Endothelial cell of umbilical vein (primary cell): ENCODE measurements at regions not wholly inside any gene's neighbourhood (a gene's known extent, or its start where the extent isn't known, plus 50 kb on each side); places are given as distances from the start of the nearest gene placed in this dataset.

ENCODE experiments used
- BruUV-seq: library from RNA; stranded (reverse); fragments of 400-500 nt; replicated peaks from 2 replicates; lab custom pipeline; 2021; lab: Mats Ljungman, UMichigan
- CTCF ChIA-PET: fragments of 300-600, 350-600 bp; sonication (Branson Sonifier 250); formaldehyde crosslinking; loops from one replicate; lab custom pipeline; 2021; ENCODE audit warnings: antibody characterized with exemption, inconsistent platforms; lab: Charles Lee
- POLR2A ChIA-PET: fragments of 300-600, 350-600 bp; sonication (Branson Sonifier 250); formaldehyde crosslinking; loops from one replicate; lab custom pipeline; 2021; ENCODE audit warnings: antibody characterized with exemption, inconsistent platforms; lab: Charles Lee
- DNase-seq: peaks from one replicate; pipeline ENCODE4 v3.0.0-alpha.2; 2011; ENCODE audit warnings: low read depth, low spot score
- FAIRE-seq: peaks from 2 replicates; lab custom pipeline; 2011; peaks lifted over from hg19 to GRCh38; lab: Jason Lieb, UNC
- H2AFZ ChIP-seq: 2 replicates; pipeline ENCODE4 v1.6.0; 2012; ENCODE audit warnings: low read depth, low read length, control low read depth, inconsistent platforms
- H3K27ac ChIP-seq: 2 replicates; pipeline ENCODE4 v1.5.1; 2011; ENCODE audit warnings: low read depth, mild to moderate bottlenecking, control low read depth, low read length, moderate library complexity; ENCODE audit not compliant: insufficient read depth
- H3K27me3 ChIP-seq, 2 experiments: 2 replicates each; pipeline versions ENCODE4 v1.6.0 to v1.6.1; 2011; ENCODE audit warnings: low read length in 2 of 2, mixed read lengths in 1 of 2; ENCODE audit not compliant: control insufficient read depth in 2 of 2, insufficient read depth in 2 of 2
- H3K36me3 ChIP-seq, 2 experiments: 2 replicates in 1 of 2; 3 replicates in 1 of 2; pipeline ENCODE4 v1.5.1; 2011; ENCODE audit warnings: low read length in 2 of 2, mild to moderate bottlenecking in 1 of 2, moderate library complexity in 1 of 2; ENCODE audit not compliant: control insufficient read depth in 2 of 2, insufficient read depth in 2 of 2; ENCODE audit errors: extremely low read depth in 1 of 2
- H3K4me1 ChIP-seq: 3 replicates; pipeline ENCODE4 v1.5.1; 2011; ENCODE audit warnings: mild to moderate bottlenecking, low read length; ENCODE audit not compliant: control insufficient read depth, insufficient read depth; ENCODE audit errors: extremely low read depth
- H3K4me2 ChIP-seq: 2 replicates; pipeline ENCODE4 v1.6.1; 2011; ENCODE audit warnings: low read length, control low read depth, mixed read lengths; ENCODE audit not compliant: insufficient read depth
- H3K4me3 ChIP-seq, 3 experiments: fragments of 200-600 bp in 1 of 3; sonication (generic), shearing (Covaris generic) in 1 of 3; replicated peaks in 1 of 3; 2 replicates each; pipeline ENCODE4 v1.5.1; 2011 to 2016; ENCODE audit warnings: control low read depth in 3 of 3, low read length in 3 of 3, mild to moderate bottlenecking in 2 of 3, inconsistent platforms in 1 of 3, low read depth in 1 of 3, moderate library complexity in 1 of 3; ENCODE audit not compliant: insufficient read depth in 1 of 3
- H3K79me2 ChIP-seq: 2 replicates; pipeline ENCODE4 v1.6.0; 2012; ENCODE audit warnings: low read length, inconsistent platforms; ENCODE audit not compliant: control insufficient read depth, insufficient read depth
- H3K9ac ChIP-seq: replicated peaks from 2 replicates; pipeline ENCODE3; 2011; ENCODE audit warnings: low read length, control low read depth; ENCODE audit not compliant: insufficient read depth; ENCODE audit errors: extremely low read depth
- H3K9me1 ChIP-seq: replicated peaks from 3 replicates; pipeline ENCODE4 v1.6.0; 2011; ENCODE audit warnings: mild to moderate bottlenecking, low read length; ENCODE audit not compliant: control insufficient read depth, insufficient read depth; ENCODE audit errors: extremely low read depth
- H3K9me3 ChIP-seq: replicated peaks from 2 replicates; pipeline ENCODE4 v1.5.1; 2012; ENCODE audit warnings: low read length, inconsistent platforms; ENCODE audit not compliant: control insufficient read depth, insufficient read depth
- H4K20me1 ChIP-seq: replicated peaks from 2 replicates; pipeline ENCODE3; 2011; ENCODE audit warnings: mild to moderate bottlenecking, low read length; ENCODE audit not compliant: control insufficient read depth, insufficient read depth; ENCODE audit errors: extremely low read depth
- EZH2 ChIP-seq: IDR thresholded peaks from 2 replicates; pipeline ENCODE4 v1.6.1; 2012; ENCODE audit warnings: borderline replicate concordance, low read depth, mild to moderate bottlenecking, moderate library complexity, low read length, inconsistent platforms; ENCODE audit not compliant: severe bottlenecking
- FOS ChIP-seq: IDR thresholded peaks from 2 replicates; pipeline ENCODE4 v1.6.1; 2011; ENCODE audit warnings: mild to moderate bottlenecking, low read length, moderate library complexity, borderline replicate concordance; ENCODE audit not compliant: insufficient read depth
- GATA2 ChIP-seq: IDR thresholded peaks from 2 replicates; pipeline ENCODE4 v1.7.0; 2011; ENCODE audit warnings: low read depth, mild to moderate bottlenecking, moderate library complexity, mixed read lengths, low read length; ENCODE audit not compliant: insufficient read length, insufficient read depth
- JUN ChIP-seq: IDR thresholded peaks from 2 replicates; pipeline ENCODE4 v1.6.1; 2011; ENCODE audit warnings: borderline replicate concordance, low read depth; ENCODE audit not compliant: insufficient read length, insufficient read depth
- MYC ChIP-seq: IDR thresholded peaks from one replicate; pipeline ENCODE4 v1.6.1; 2011; ENCODE audit warnings: mild to moderate bottlenecking, low read depth, low read length
- POLR2A ChIP-seq: IDR thresholded peaks from 2 replicates; pipeline ENCODE4 v1.6.1; 2012; ENCODE audit warnings: low read depth, mild to moderate bottlenecking, control low read depth, low read length
- POLR2AphosphoS5 ChIP-seq: IDR thresholded peaks from 2 replicates; pipeline ENCODE4 v1.6.1; 2012; ENCODE audit warnings: low read depth, mild to moderate bottlenecking, control low read depth, low read length, moderate library complexity; ENCODE audit not compliant: insufficient read depth
- dilution Hi-C: fragments of 300-500 bp; cut with MboI; formaldehyde crosslinking; loops from one replicate; pipeline ENCODE4 v1.15.0; 2019; ENCODE audit warnings: low sequenced_read_pairs; ENCODE audit not compliant: extremely low pct_ligation_motif_present
- intact Hi-C: fragments of 100-400 bp; cut with micrococcal nuclease; formaldehyde crosslinking; loops from one replicate; pipeline ENCODE4 v1.10.0; 2022
- TF ChIP-seq, protein P1 (sequence below), 2 donors: IDR thresholded peaks; 1 replicate in 1 of 2; 2 replicates in 1 of 2; pipeline ENCODE4 v1.5.1; 2011; ENCODE audit warnings: low read length in 2 of 2, mild to moderate bottlenecking in 2 of 2, moderate library complexity in 2 of 2, control low read depth in 1 of 2, inconsistent platforms in 1 of 2, low read depth in 1 of 2; ENCODE audit not compliant: insufficient read depth in 1 of 2; ENCODE audit errors: extremely low read depth in 1 of 2
- TF ChIP-seq, protein P2 (sequence below): IDR thresholded peaks from 2 replicates; pipeline ENCODE4 v1.6.1; 2011; ENCODE audit not compliant: insufficient read depth, insufficient read length

DNA sequence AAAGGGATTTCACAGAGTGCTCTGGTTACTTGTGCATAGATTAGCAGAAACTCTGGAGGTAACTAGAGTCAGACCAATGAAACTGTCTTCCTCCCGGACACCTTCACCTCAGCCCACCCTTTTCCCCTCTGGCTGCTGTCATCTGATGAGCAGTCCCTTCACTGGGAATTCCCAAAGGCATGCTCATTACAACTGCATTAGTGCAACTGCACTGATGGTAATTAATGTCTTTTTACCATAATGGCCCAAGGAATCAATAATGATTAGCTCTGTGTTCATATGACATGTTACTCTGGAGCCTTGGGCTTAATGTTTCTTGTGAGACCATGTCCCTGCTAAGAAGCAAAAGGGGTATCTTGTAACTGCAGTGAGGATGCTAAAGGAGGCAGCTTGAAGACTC, 304.5 kb downstream of the GRIN2B start:
- Histone ChIP-seq H3K9ac (no peak overlapping the region), H3K4me1 (no peaks in the 10 kb centered on the region), H3K9me1 (no peaks in the 10 kb centered on the region), H3K79me2 (no peaks in the 10 kb centered on the region), H3K36me3 (no peaks in the 10 kb centered on the region), H3K27ac (no peak overlapping the region), H3K27me3 (no peaks in the 10 kb centered on the region), H3K4me3 (no peak overlapping the region), H3K9me3 (no peaks in the 10 kb centered on the region), H4K20me1 (no peaks in the 10 kb centered on the region), H3K4me2 (no peak overlapping the region), H2AFZ (no peak overlapping the region)
- dilution Hi-C loops (no loop called here), intact Hi-C loops (no loop called here)
- BruUV-seq: no TSS peak
- TF ChIP-seq JUN (no peak), FOS (no peak), MYC (no peak), GATA2 (no peak), POLR2A (no peak), POLR2AphosphoS5 (no peak), EZH2 (no peak)
- TF ChIP-seq, protein P1, sequence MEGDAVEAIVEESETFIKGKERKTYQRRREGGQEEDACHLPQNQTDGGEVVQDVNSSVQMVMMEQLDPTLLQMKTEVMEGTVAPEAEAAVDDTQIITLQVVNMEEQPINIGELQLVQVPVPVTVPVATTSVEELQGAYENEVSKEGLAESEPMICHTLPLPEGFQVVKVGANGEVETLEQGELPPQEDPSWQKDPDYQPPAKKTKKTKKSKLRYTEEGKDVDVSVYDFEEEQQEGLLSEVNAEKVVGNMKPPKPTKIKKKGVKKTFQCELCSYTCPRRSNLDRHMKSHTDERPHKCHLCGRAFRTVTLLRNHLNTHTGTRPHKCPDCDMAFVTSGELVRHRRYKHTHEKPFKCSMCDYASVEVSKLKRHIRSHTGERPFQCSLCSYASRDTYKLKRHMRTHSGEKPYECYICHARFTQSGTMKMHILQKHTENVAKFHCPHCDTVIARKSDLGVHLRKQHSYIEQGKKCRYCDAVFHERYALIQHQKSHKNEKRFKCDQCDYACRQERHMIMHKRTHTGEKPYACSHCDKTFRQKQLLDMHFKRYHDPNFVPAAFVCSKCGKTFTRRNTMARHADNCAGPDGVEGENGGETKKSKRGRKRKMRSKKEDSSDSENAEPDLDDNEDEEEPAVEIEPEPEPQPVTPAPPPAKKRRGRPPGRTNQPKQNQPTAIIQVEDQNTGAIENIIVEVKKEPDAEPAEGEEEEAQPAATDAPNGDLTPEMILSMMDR (IDR thresholded peaks at IDR 0.05; ENCODE audit: extremely low read depth in 1 of 2, insufficient read depth in 1 of 2, low read depth in 1 of 2, low read length in 2 of 2): no peak
- TF ChIP-seq, protein P2, sequence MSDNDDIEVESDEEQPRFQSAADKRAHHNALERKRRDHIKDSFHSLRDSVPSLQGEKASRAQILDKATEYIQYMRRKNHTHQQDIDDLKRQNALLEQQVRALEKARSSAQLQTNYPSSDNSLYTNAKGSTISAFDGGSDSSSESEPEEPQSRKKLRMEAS: no peak
- FAIRE-seq: no peak
- CTCF ChIA-PET: no interaction called here
- DNase-seq: no peak
- POLR2A ChIA-PET: no interaction called here
